ENCODE measurements at regions not wholly inside any gene's neighbourhood (a gene's known extent, or its start where the extent isn't known, plus 50 kb on each side); places are given as distances from the start of the nearest gene placed in this dataset.

DNA sequence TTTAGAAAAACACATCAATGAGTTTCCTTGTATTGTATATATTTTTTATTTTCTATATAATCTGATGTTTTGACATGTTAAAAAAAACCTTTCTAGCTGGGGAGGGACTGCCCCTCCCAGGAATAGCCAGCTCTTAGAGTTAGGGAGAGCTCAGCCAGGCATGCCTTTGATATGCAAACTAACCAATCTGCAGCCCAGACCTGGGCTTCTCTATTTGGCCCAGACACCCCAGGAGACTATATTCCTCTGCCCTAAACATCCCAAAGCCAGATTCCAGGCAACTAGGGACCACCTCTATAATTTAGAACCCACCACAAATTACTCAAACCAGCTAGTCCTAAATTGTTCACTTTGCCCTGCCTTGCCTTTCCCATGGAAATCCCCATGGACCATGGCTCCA is 390.9 kb upstream of the ADAMTS9 start:
- TF ChIP-seq HOXC10 (CRISPR knock-in tag; IDR thresholded peaks at IDR 0.05), result no peak
- no peak for TF ChIP-seq ZNF514 (tag by site-specific recombination; IDR thresholded peaks at IDR 0.05)
- TF ChIP-seq, protein P1, sequence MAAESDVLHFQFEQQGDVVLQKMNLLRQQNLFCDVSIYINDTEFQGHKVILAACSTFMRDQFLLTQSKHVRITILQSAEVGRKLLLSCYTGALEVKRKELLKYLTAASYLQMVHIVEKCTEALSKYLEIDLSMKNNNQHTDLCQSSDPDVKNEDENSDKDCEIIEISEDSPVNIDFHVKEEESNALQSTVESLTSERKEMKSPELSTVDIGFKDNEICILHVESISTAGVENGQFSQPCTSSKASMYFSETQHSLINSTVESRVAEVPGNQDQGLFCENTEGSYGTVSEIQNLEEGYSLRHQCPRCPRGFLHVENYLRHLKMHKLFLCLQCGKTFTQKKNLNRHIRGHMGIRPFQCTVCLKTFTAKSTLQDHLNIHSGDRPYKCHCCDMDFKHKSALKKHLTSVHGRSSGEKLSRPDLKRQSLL (tag by site-specific recombination; IDR thresholded peaks at IDR 0.05), result no peak
- TF ChIP-seq GLI2 (tag by site-specific recombination; IDR thresholded peaks at IDR 0.05; ENCODE audit: borderline replicate concordance, low read depth), result no peak
- TF ChIP-seq ZNF692 (tag by site-specific recombination; IDR thresholded peaks at IDR 0.05), result no peak
- TF ChIP-seq ZFP41 (tag by site-specific recombination; IDR thresholded peaks at IDR 0.05; ENCODE audit: borderline replicate concordance), result no peak
- TF ChIP-seq ZNF19 (tag by site-specific recombination; IDR thresholded peaks at IDR 0.05; ENCODE audit: low read depth), result no peak
- TF ChIP-seq ZNF610 (tag by site-specific recombination; IDR thresholded peaks at IDR 0.05; ENCODE audit: borderline replicate concordance), result no peak
- no peak for TF ChIP-seq SALL2 (tag by site-specific recombination; IDR thresholded peaks at IDR 0.05; ENCODE audit: borderline replicate concordance)
- TF ChIP-seq HOXA7 (CRISPR knock-in tag; IDR thresholded peaks at IDR 0.05; ENCODE audit: borderline replicate concordance), result no peak
- no peak for TF ChIP-seq ZNF10 (tag by site-specific recombination; IDR thresholded peaks at IDR 0.05)
- TF ChIP-seq ZXDB (tag by site-specific recombination; IDR thresholded peaks at IDR 0.05), result no peak
- no peak for TF ChIP-seq ZNF529 (tag by site-specific recombination; IDR thresholded peaks at IDR 0.05; ENCODE audit: insufficient replicate concordance)
- no peak for TF ChIP-seq ZIC2 (tag by site-specific recombination; IDR thresholded peaks at IDR 0.05)
- TF ChIP-seq ZNF830 (tag by site-specific recombination; IDR thresholded peaks at IDR 0.05; ENCODE audit: low read depth), result no peak
- CTCF ChIA-PET, result no interaction called here
- no peaks in the 10 kb centered on the region for H3K36me3 ChIP-seq (ENCODE audit: control insufficient read depth in 2 of 2, insufficient read depth in 1 of 2, low read length in 2 of 2)
- no peak overlapping the region for H3K27ac ChIP-seq (ENCODE audit: extremely low read depth, low read depth, low read length)
- H3K4me1 ChIP-seq (ENCODE audit: control insufficient read depth, insufficient read depth, low read length), result no peaks in the 10 kb centered on the region
- no peak overlapping the region for H3K4me3 ChIP-seq (ENCODE audit: low read depth, low read length)
- POLR2A ChIA-PET, result no interaction called here
- H3K9me3 ChIP-seq (ENCODE audit: control insufficient read depth, insufficient read depth, low read depth, low read length), result no peaks in the 10 kb centered on the region

DNA sequence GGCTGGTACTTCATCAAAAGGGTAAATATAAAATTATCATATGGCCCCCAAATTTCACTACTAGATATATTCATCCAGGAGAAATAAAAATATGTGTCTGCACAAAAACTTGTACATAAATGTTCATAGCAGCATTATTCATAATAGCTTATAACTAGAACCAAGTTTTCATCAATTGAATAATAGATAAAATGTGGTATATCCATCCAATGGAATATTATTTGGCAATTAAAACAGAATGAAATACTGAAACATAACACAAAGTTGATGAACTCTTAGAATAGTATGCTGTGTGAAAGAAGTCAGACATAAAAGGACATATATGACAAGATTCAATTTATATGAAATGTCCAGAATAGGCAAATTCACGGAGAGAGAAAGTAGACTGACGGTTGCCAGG is 389.3 kb upstream of the ADAMTS9 start:
- H3K36me3 ChIP-seq (ENCODE audit: control insufficient read depth in 2 of 2, insufficient read depth in 1 of 2, low read length in 2 of 2), result no peaks in the 10 kb centered on the region
- no peaks in the 10 kb centered on the region for H3K9me3 ChIP-seq (ENCODE audit: control insufficient read depth, insufficient read depth, low read depth, low read length)
- ChIA-PET CTCF (interaction anchor here (0.9 kb wide), 1 partner anchor 94 kb away, joined by 5 read pairs; no protein-coding TSS in a partner anchor), POLR2A (no interaction called here)
- H3K27ac ChIP-seq (ENCODE audit: extremely low read depth, low read depth, low read length), result no peak overlapping the region
- no peak overlapping the region for H3K4me3 ChIP-seq (ENCODE audit: low read depth, low read length)
- no peaks in the 10 kb centered on the region for H3K4me1 ChIP-seq (ENCODE audit: control insufficient read depth, insufficient read depth, low read length)
- no peak for TF ChIP-seq ZNF837 (tag by site-specific recombination; IDR thresholded peaks at IDR 0.05)
- TF ChIP-seq, protein P1 (tag by site-specific recombination; IDR thresholded peaks at IDR 0.05), result no peak
- TF ChIP-seq KLF8 (tag by site-specific recombination; IDR thresholded peaks at IDR 0.05), result no peak
- TF ChIP-seq, protein P2, sequence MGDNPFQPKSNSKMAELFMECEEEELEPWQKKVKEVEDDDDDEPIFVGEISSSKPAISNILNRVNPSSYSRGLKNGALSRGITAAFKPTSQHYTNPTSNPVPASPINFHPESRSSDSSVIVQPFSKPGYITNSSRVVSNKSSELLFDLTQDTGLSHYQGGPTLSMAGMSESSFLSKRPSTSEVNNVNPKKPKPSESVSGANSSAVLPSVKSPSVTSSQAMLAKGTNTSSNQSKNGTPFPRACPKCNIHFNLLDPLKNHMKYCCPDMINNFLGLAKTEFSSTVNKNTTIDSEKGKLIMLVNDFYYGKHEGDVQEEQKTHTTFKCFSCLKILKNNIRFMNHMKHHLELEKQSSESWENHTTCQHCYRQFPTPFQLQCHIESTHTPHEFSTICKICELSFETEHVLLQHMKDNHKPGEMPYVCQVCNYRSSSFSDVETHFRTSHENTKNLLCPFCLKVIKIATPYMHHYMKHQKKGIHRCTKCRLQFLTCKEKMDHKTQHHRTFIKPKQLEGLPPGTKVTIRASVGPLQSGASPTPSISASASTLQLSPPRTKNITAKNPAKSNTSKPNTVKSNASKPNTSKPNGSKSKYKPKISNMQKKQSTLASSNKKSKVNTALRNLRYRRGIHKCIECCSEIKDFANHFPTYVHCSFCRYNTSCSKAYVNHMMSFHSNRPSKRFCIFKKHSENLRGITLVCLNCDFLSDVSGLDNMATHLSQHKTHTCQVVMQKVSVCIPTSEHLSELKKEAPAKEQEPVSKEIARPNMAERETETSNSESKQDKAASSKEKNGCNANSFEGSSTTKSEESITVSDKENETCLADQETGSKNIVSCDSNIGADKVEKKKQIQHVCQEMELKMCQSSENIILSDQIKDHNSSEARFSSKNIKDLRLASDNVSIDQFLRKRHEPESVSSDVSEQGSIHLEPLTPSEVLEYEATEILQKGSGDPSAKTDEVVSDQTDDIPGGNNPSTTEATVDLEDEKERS (tag by site-specific recombination; IDR thresholded peaks at IDR 0.05), result no peak
- TF ChIP-seq GLIS2 (tag by site-specific recombination; IDR thresholded peaks at IDR 0.05), result no peak
- TF ChIP-seq ZNF169 (tag by site-specific recombination; IDR thresholded peaks at IDR 0.05), result no peak
- TF ChIP-seq ZNF785 (tag by site-specific recombination; IDR thresholded peaks at IDR 0.05), result no peak
- TF ChIP-seq, protein P3, sequence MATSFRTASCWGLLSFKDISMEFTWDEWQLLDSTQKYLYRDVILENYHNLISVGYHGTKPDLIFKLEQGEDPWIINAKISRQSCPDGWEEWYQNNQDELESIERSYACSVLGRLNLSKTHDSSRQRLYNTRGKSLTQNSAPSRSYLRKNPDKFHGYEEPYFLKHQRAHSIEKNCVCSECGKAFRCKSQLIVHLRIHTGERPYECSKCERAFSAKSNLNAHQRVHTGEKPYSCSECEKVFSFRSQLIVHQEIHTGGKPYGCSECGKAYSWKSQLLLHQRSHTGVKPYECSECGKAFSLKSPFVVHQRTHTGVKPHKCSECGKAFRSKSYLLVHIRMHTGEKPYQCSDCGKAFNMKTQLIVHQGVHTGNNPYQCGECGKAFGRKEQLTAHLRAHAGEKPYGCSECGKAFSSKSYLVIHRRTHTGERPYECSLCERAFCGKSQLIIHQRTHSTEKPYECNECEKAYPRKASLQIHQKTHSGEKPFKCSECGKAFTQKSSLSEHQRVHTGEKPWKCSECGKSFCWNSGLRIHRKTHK (tag by site-specific recombination; IDR thresholded peaks at IDR 0.05), result no peak
- no peak for TF ChIP-seq GLIS1 (tag by site-specific recombination; IDR thresholded peaks at IDR 0.05)
- no peak for TF ChIP-seq SALL2 (tag by site-specific recombination; IDR thresholded peaks at IDR 0.05; ENCODE audit: borderline replicate concordance)
- TF ChIP-seq BCL11A (tag by site-specific recombination; IDR thresholded peaks at IDR 0.05; ENCODE audit: low read depth), result no peak
- no peak for TF ChIP-seq ZNF175 (tag by site-specific recombination; IDR thresholded peaks at IDR 0.05)

Measured in HEK293 (cell line).